ENCODE measurements at regions not wholly inside any gene's neighbourhood (a gene's known extent, or its start where the extent isn't known, plus 50 kb on each side); places are given as distances from the start of the nearest gene placed in this dataset.

- TF ChIP-seq, protein P1, sequence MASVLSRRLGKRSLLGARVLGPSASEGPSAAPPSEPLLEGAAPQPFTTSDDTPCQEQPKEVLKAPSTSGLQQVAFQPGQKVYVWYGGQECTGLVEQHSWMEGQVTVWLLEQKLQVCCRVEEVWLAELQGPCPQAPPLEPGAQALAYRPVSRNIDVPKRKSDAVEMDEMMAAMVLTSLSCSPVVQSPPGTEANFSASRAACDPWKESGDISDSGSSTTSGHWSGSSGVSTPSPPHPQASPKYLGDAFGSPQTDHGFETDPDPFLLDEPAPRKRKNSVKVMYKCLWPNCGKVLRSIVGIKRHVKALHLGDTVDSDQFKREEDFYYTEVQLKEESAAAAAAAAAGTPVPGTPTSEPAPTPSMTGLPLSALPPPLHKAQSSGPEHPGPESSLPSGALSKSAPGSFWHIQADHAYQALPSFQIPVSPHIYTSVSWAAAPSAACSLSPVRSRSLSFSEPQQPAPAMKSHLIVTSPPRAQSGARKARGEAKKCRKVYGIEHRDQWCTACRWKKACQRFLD (CRISPR knock-in tag; IDR thresholded peaks at IDR 0.05): no peak
Observed at GRCh38 chr16:79295162-79295561, 305.4 kb downstream of the MAF start (continued).

DNA sequence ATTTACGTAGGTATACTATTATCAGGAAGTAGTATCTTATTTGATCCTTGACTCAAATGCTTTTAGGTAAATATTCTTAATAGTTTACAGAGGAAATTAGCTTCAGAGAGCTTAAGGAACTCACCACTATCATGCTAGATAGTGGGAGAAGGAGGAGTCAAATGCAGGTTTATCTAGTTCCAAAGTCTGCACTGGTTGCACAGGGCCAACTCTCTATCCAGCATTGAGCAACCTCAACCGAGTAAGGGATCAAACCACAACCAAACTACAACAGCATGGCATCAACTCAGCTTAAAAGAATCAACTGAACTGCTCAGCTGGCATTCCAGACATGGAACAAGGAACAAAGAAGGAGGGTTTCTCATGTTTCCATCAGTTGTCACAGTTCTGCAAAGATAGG lies 306.0 kb downstream of the MAF start:
- in situ Hi-C loops (cut with MboI): no loop called here
- Histone ChIP-seq H3K36me3 (ENCODE audit: control insufficient read depth, insufficient read depth, low read length) (no peaks in the 10 kb centered on the region), H3K9me1 (ENCODE audit: control insufficient read depth, insufficient read depth, low read length) (no peaks in the 10 kb centered on the region), H3K9me3 (replicated peaks; ENCODE audit: control insufficient read depth, insufficient read depth, low read depth, low read length) (no peaks in the 10 kb centered on the region), H4K20me1 (replicated peaks; ENCODE audit: control insufficient read depth, insufficient read depth, low read length) (no peaks in the 10 kb centered on the region; the same call in 1 of the 2 replicates), H3K27me3 (ENCODE audit: control insufficient read depth in 2 of 2, insufficient read depth in 2 of 2, low read length in 2 of 2) (peaks cover 7 to 27% of the 10 kb centered on the region in 2 experiments), H2AFZ (ENCODE audit: low read depth, low read length) (no peak overlapping the region), H3K79me2 (ENCODE audit: control insufficient read depth, insufficient read depth, low read length) (no peaks in the 10 kb centered on the region), H3K4me1 (replicated peaks in 1 of 2; ENCODE audit: control insufficient read depth in 2 of 2, insufficient read depth in 2 of 2, low read length in 2 of 2) (no peaks in the 10 kb centered on the region), H3K4me3 (no peak overlapping the region), H3K9ac (ENCODE audit: insufficient read depth in 1 of 2, low read depth in 2 of 2, low read length in 2 of 2) (no peak overlapping the region), H3K27ac (ENCODE audit: extremely low read depth, low read depth, low read length) (no peak overlapping the region), H3K4me2 (ENCODE audit: insufficient read depth, low read length) (no peak overlapping the region)
- whole genome bisulfite sequencing (ENCODE audit: insufficient coverage, low coverage, missing lambda C conversion rate): 0% methylated on average over 2 of the region's 2 CpGs
- BruUV-seq (replicated peaks): no TSS peak
- no peak for ATAC-seq
- no peak for FAIRE-seq
- no peak for DNase-seq (ENCODE audit: extremely low read depth in 1 of 4, low spot score in 3 of 4)
- POLR2A ChIA-PET: interaction anchor here (0.6 kb wide), 1 partner anchor 1836 kb away, joined by 3 read pairs; no protein-coding TSS in a partner anchor
- TF ChIP-seq ZFPM2 (CRISPR knock-in tag; IDR thresholded peaks at IDR 0.05): no peak
- no peak for TF ChIP-seq ESRRA (IDR thresholded peaks at IDR 0.05; ENCODE audit: borderline replicate concordance, low read depth)
- no peak for TF ChIP-seq MTF1 (CRISPR knock-in tag; IDR thresholded peaks at IDR 0.05; ENCODE audit: borderline replicate concordance)
- no peak for TF ChIP-seq ZNF431 (CRISPR knock-in tag; IDR thresholded peaks at IDR 0.05)
- no peak for TF ChIP-seq BRD4 (IDR thresholded peaks at IDR 0.05)
- intact Hi-C loops (cut with micrococcal nuclease): no loop called here
- CTCF ChIA-PET (ENCODE audit: low intra/inter-chr PET ratio): no interaction called here
